GM12865 (cell line): ENCODE measurements at regions not wholly inside any gene's neighbourhood (a gene's known extent, or its start where the extent isn't known, plus 50 kb on each side); places are given as distances from the start of the nearest gene placed in this dataset.

Experiments
- DNase-seq: peaks from one replicate; pipeline ENCODE4 v3.0.0; 2010; ENCODE audit warnings: low read depth
- H3K4me3 ChIP-seq: 2 replicates; pipeline ENCODE4 v1.5.1; 2011; ENCODE audit warnings: mild to moderate bottlenecking, low read depth, low read length, control low read depth
- TF ChIP-seq, protein P1 (sequence below): IDR thresholded peaks from 2 replicates; pipeline ENCODE4 v1.5.1; 2011; ENCODE audit warnings: low read length, control low read depth, low read depth, inconsistent platforms; ENCODE audit not compliant: insufficient read depth; ENCODE audit errors: missing control alignments

DNA sequence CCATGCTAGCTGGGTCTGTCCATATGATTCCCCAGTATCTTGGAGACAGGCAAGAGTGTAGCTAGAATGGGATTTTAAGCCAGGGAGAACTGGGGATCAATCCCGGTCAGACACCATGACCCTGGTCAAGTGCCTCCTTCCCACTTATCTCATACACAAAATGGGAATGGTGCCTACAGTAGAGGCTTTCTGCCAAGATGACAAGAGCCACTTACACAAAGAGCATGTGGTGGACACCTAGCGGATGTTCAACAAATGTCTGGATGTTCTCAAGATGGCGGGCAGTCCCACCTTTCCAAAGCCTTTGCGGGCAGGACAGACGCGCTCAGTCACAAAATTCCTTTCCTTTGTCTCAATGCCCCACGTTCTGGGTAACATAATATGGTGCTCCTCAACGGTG lies 57.3 kb downstream of the MAF start:
- no peak for DNase-seq
- no peak overlapping the region for H3K4me3 ChIP-seq
- TF ChIP-seq, protein P1, sequence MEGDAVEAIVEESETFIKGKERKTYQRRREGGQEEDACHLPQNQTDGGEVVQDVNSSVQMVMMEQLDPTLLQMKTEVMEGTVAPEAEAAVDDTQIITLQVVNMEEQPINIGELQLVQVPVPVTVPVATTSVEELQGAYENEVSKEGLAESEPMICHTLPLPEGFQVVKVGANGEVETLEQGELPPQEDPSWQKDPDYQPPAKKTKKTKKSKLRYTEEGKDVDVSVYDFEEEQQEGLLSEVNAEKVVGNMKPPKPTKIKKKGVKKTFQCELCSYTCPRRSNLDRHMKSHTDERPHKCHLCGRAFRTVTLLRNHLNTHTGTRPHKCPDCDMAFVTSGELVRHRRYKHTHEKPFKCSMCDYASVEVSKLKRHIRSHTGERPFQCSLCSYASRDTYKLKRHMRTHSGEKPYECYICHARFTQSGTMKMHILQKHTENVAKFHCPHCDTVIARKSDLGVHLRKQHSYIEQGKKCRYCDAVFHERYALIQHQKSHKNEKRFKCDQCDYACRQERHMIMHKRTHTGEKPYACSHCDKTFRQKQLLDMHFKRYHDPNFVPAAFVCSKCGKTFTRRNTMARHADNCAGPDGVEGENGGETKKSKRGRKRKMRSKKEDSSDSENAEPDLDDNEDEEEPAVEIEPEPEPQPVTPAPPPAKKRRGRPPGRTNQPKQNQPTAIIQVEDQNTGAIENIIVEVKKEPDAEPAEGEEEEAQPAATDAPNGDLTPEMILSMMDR, result no peak

DNA sequence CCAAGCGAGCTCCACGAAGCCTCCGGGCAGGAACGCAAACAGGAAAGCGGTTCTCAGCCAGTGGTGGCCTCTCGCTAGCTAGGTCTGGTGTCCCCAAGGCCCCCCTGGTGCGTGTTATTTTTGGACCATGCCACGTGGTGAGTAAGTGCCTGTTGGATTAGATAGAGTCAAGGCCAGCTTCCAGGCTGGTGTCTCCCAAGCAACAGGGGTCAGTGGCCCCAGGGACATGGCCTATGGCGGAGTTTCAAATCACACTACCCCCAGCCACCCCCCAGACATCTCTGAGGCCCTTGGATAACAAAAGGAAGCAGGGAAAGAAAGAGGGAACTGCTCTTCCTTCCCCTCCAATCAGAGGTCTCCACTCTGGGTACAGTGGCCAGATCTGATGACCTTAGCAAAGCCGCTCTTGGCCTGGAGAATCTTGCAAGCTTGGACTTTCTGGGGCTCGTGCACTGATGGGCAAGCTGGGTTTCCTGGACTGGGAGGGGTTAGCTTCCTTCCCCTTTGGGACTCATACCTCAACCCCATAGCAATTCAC lies 58.2 kb downstream of the MAF start:
- DNase-seq, result no peak
- TF ChIP-seq, protein P1, result no peak
- H3K4me3 ChIP-seq, result no peak overlapping the region

DNA sequence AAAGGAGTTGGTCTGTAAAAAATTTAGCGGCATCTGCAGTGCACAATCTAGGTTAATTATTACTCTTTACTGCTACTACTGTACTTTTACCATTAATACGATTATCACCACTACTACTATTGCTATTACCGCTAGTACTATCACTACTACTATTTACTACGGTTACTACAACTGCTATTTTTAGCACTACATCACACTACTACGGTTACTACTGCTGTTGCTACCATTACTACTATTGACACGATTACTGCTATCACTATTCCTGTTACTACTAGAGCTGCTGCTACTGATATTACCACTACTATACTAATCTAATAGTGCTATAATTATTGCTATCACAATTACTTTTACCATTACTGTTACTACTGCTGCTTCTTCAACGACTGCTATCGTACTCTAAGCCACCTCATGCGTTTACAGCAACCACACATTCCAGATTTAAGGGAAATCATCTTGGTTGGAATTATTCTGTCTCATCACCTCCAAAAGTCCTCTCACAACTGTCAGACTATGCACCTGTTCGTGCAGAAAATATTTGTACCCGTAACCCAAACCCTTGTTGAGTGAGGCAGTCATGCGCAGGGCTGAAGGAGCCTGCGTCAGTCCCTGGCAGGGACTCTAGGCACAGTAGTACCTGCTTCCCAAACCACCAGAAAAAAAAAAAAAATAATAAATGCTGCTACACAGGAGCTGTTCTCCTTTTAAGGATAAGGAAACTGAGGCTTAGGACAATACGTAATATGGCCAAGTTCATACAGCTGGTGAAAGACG lies 59.5 kb downstream of the MAF start:
- no peak for DNase-seq
- TF ChIP-seq, protein P1, result no peak
- H3K4me3 ChIP-seq, result no peak overlapping the region

DNA sequence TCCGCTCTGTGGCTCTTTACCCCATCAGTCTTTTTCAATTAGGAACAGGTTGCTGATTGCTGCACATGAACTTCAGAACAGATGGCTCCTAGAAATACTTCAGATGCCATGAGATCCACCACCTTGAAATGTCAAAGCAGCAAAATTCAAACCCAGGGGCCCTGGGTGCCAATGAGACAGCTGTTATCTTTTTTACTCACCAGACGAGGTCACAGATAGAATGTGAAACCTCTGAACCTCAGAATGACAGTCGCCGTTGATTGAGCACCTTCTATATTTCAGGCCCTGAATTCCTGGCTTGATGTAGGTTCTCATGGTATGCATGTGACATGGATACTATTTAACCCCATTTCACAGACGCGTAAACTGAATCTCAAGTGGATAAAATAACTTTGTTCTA lies 63.0 kb downstream of the MAF start:
- TF ChIP-seq, protein P1, result no peak
- DNase-seq, result no peak

DNA sequence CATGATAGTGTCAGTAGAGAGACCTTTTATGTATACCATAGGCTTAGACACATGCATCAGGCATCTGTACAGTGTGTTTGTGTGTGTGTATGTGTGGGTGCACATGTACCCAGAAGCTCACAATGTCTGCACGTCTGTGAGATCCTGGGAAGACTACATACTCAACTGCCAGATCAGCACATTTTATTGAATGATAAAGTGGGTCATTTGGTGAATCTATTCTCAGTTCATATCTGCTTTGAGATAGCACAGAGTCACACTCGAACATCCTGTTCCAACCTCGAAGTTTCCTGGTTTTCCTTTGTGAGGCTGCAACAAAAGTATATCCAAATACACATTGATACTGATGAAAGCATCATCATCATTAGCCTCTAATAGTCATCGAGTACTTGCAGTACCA lies 63.6 kb downstream of the MAF start:
- TF ChIP-seq, protein P1, result no peak
- no peak overlapping the region for H3K4me3 ChIP-seq
- DNase-seq, result no peak

More for the DNA sequence above, 63.0 kb downstream of the MAF start:
- H3K4me3 ChIP-seq, result no peak overlapping the region

DNA sequence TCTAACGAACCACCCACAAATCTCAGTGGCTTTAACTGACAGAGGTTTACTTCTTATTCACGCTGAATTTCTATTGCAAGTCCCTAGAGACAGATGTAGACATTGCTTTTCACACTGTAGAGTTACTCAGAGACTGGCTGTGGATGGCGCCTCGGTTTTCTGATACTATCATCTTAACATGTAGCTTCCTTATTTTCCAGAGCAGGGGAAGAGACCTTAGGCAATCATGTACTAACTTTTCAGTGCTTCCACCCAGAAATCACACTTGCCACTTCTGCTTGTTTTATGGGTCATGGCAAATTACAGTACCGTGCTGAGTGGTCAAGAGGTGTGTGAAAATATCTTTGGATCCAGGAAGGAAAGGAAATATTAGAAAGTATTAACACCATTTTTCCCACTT lies 65.4 kb downstream of the MAF start:
- no peak overlapping the region for H3K4me3 ChIP-seq
- DNase-seq, result no peak
- TF ChIP-seq, protein P1, result no peak

DNA sequence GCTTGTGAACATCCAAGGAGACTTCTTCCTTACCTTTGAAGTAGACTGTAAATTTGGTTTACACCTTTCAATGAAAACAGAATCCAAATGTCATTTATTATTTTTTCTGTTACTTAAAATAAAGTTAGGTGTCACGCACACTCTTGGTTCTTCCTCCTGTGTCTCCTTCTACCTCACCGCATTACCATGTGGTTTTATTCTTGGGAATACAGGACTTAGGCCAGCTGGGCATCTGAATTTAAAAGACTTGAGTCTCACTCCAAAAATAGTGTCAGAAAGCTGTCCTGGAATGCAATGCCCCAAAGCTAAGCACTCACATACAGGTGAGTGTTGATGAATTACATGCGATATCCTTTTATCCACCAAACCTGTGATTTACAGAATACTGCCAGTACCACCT lies 66.4 kb downstream of the MAF start:
- no peak for DNase-seq
- TF ChIP-seq, protein P1, result no peak
- no peak overlapping the region for H3K4me3 ChIP-seq
